ENCODE measurements at regions not wholly inside any gene's neighbourhood (a gene's known extent, or its start where the extent isn't known, plus 50 kb on each side); places are given as distances from the start of the nearest gene placed in this dataset.

DNA sequence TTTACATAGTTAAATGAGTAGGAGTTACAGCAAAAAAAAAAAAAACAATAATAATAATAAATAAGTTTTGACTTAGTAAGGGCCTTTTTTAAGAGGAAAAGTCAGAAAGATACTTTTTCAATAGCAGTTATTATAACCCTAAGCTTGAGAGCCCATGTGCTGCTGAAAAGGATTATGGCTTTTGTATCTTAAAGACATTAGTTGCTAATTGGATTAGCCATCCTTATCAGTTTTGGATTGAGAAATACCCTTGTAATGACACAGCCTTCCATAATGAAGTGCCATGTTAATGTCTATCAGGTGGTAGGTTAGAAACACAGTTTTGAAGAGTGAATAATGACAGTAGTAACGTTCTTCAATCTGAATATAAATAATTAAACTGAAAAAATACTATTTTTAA is 554.0 kb downstream of the RIT2 start:
- TF ChIP-seq CTCF (IDR thresholded peaks at IDR 0.05) (no peak), POLR2A (IDR thresholded peaks at IDR 0.05) (no peak), POLR2AphosphoS5 (IDR thresholded peaks at IDR 0.05) (no peak)
